ENCODE measurements at regions not wholly inside any gene's neighbourhood (a gene's known extent, or its start where the extent isn't known, plus 50 kb on each side); places are given as distances from the start of the nearest gene placed in this dataset.

GRCh38 chr6:17042422-17043147 lies 59.3 kb upstream of the STMND1 start:
- POLR2A ChIA-PET = no interaction called here
- Histone ChIP-seq H3K36me3 (ENCODE audit: control insufficient read depth, insufficient read depth, low read length) (no peaks in the 10 kb centered on the region), H3K4me2 (ENCODE audit: insufficient read depth, low read length) (no peak overlapping the region), H3K27ac (ENCODE audit: extremely low read depth, low read depth, low read length) (no peak overlapping the region), H3K9ac (ENCODE audit: insufficient read depth in 1 of 2, low read depth in 2 of 2, low read length in 2 of 2) (no peak overlapping the region), H2AFZ (ENCODE audit: low read depth, low read length) (no peak overlapping the region), H3K4me3 (no peak overlapping the region), H3K27me3 (ENCODE audit: control insufficient read depth in 2 of 2, insufficient read depth in 2 of 2, low read length in 2 of 2) (no peaks in the 10 kb centered on the region), H3K9me3 (replicated peaks; ENCODE audit: control insufficient read depth, insufficient read depth, low read depth, low read length) (no peaks in the 10 kb centered on the region), H3K4me1 (replicated peaks in 1 of 2; ENCODE audit: control insufficient read depth in 2 of 2, insufficient read depth in 2 of 2, low read length in 2 of 2) (no peaks in the 10 kb centered on the region), H4K20me1 (replicated peaks; ENCODE audit: control insufficient read depth, insufficient read depth, low read length) (no peaks in the 10 kb centered on the region), H3K79me2 (ENCODE audit: control insufficient read depth, insufficient read depth, low read length) (no peaks in the 10 kb centered on the region), H3K9me1 (ENCODE audit: control insufficient read depth, insufficient read depth, low read length) (no peaks in the 10 kb centered on the region)
- no peak for ATAC-seq
- DNase-seq (ENCODE audit: extremely low read depth in 1 of 4, low spot score in 3 of 4) = no peak
- WGBS (ENCODE audit: insufficient coverage, low coverage, missing lambda C conversion rate) = 0% methylated on average over 5 of the region's 5 CpGs
- FAIRE-seq = no peak
- in situ Hi-C loops (cut with MboI) (no loop called here), intact Hi-C loops (cut with micrococcal nuclease) (no loop called here)
- TF ChIP-seq POLR2A (conservative IDR thresholded peaks at IDR 0.05) = no peak
- BruUV-seq (replicated peaks) = no TSS peak
- CTCF ChIA-PET (ENCODE audit: low intra/inter-chr PET ratio) = no interaction called here

DNA sequence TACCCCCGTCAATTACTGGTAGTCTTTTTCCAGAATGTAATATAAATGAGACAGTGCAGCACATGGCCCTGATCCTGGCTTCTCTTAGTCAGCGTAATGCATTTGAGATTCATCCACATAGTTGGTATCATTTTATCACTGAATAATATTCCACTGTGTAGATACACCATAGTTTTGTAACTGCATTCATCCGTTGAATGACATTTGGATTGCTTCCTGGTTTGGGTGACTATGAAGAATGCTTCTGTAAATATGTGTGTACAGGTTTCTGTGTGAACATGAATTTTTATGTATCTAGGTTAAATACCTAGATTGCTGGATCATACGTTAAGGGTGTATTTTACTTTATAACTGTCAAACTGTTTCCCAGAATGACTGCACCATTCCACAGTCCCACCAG lies 62.6 kb upstream of the STMND1 start:
- Histone ChIP-seq H3K4me2 (ENCODE audit: insufficient read depth, low read length) (no peak overlapping the region), H3K27ac (ENCODE audit: extremely low read depth, low read depth, low read length) (no peak overlapping the region), H3K27me3 (ENCODE audit: control insufficient read depth in 2 of 2, insufficient read depth in 2 of 2, low read length in 2 of 2) (no peaks in the 10 kb centered on the region; a peak in 2 of 5 replicates), H3K9ac (ENCODE audit: insufficient read depth in 1 of 2, low read depth in 2 of 2, low read length in 2 of 2) (no peak overlapping the region), H3K9me3 (replicated peaks; ENCODE audit: control insufficient read depth, insufficient read depth, low read depth, low read length) (no peaks in the 10 kb centered on the region), H3K9me1 (ENCODE audit: control insufficient read depth, insufficient read depth, low read length) (no peaks in the 10 kb centered on the region), H2AFZ (ENCODE audit: low read depth, low read length) (no peak overlapping the region), H4K20me1 (replicated peaks; ENCODE audit: control insufficient read depth, insufficient read depth, low read length) (no peaks in the 10 kb centered on the region), H3K4me1 (replicated peaks in 1 of 2; ENCODE audit: control insufficient read depth in 2 of 2, insufficient read depth in 2 of 2, low read length in 2 of 2) (no peaks in the 10 kb centered on the region), H3K36me3 (ENCODE audit: control insufficient read depth, insufficient read depth, low read length) (no peaks in the 10 kb centered on the region), H3K79me2 (ENCODE audit: control insufficient read depth, insufficient read depth, low read length) (no peaks in the 10 kb centered on the region), H3K4me3 (no peak overlapping the region)
- 2% methylated on average over 4 of the region's 4 CpGs for WGBS (ENCODE audit: insufficient coverage, low coverage, missing lambda C conversion rate)
- ATAC-seq = no peak
- FAIRE-seq = no peak
- intact Hi-C loops (cut with micrococcal nuclease) (no loop called here), in situ Hi-C loops (cut with MboI) (no loop called here)
- BruUV-seq (replicated peaks) = no TSS peak
- POLR2A ChIA-PET = no interaction called here
- CTCF ChIA-PET (ENCODE audit: low intra/inter-chr PET ratio) = no interaction called here
- no peak for DNase-seq (ENCODE audit: extremely low read depth in 1 of 4, low spot score in 3 of 4)
- TF ChIP-seq ZNF253 (CRISPR knock-in tag; conservative IDR thresholded peaks at IDR 0.05) (no peak), TGIF2 (CRISPR knock-in tag; IDR thresholded peaks at IDR 0.05) (no peak), DPF2 (IDR thresholded peaks at IDR 0.05) (no peak), ZBTB8A (IDR thresholded peaks at IDR 0.05; ENCODE audit: partially characterized antibody) (no peak), PHF21A (IDR thresholded peaks at IDR 0.05; ENCODE audit: borderline replicate concordance, low read depth) (no peak), JUN (IDR thresholded peaks at IDR 0.05; ENCODE audit: borderline replicate concordance, low read depth, low read length) (no peak), JUN (CRISPR knock-in tag; IDR thresholded peaks at IDR 0.05; ENCODE audit: borderline replicate concordance) (no peak)
- TF ChIP-seq, protein P1, sequence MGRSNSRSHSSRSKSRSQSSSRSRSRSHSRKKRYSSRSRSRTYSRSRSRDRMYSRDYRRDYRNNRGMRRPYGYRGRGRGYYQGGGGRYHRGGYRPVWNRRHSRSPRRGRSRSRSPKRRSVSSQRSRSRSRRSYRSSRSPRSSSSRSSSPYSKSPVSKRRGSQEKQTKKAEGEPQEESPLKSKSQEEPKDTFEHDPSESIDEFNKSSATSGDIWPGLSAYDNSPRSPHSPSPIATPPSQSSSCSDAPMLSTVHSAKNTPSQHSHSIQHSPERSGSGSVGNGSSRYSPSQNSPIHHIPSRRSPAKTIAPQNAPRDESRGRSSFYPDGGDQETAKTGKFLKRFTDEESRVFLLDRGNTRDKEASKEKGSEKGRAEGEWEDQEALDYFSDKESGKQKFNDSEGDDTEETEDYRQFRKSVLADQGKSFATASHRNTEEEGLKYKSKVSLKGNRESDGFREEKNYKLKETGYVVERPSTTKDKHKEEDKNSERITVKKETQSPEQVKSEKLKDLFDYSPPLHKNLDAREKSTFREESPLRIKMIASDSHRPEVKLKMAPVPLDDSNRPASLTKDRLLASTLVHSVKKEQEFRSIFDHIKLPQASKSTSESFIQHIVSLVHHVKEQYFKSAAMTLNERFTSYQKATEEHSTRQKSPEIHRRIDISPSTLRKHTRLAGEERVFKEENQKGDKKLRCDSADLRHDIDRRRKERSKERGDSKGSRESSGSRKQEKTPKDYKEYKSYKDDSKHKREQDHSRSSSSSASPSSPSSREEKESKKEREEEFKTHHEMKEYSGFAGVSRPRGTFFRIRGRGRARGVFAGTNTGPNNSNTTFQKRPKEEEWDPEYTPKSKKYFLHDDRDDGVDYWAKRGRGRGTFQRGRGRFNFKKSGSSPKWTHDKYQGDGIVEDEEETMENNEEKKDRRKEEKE (IDR thresholded peaks at IDR 0.05; ENCODE audit: borderline replicate concordance in 1 of 2, control insufficient read depth in 1 of 2, low read depth in 2 of 2, low read length in 1 of 2) = no peak
- TF ChIP-seq, protein P2, sequence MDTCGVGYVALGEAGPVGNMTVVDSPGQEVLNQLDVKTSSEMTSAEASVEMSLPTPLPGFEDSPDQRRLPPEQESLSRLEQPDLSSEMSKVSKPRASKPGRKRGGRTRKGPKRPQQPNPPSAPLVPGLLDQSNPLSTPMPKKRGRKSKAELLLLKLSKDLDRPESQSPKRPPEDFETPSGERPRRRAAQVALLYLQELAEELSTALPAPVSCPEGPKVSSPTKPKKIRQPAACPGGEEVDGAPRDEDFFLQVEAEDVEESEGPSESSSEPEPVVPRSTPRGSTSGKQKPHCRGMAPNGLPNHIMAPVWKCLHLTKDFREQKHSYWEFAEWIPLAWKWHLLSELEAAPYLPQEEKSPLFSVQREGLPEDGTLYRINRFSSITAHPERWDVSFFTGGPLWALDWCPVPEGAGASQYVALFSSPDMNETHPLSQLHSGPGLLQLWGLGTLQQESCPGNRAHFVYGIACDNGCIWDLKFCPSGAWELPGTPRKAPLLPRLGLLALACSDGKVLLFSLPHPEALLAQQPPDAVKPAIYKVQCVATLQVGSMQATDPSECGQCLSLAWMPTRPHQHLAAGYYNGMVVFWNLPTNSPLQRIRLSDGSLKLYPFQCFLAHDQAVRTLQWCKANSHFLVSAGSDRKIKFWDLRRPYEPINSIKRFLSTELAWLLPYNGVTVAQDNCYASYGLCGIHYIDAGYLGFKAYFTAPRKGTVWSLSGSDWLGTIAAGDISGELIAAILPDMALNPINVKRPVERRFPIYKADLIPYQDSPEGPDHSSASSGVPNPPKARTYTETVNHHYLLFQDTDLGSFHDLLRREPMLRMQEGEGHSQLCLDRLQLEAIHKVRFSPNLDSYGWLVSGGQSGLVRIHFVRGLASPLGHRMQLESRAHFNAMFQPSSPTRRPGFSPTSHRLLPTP (IDR thresholded peaks at IDR 0.05; ENCODE audit: borderline replicate concordance, extremely low read depth, insufficient read length) = no peak

Data from K562 (cell line).